Activated naive CD8-positive, alpha-beta T cell treated with anti-CD3 and anti-CD28 coated beads, Interleukin-2, amount 10 ng/mL, durations not matched to agents 7 days and 5 days (primary cell): ENCODE measurements at regions not wholly inside any gene's neighbourhood (a gene's known extent, or its start where the extent isn't known, plus 50 kb on each side); places are given as distances from the start of the nearest gene placed in this dataset.
"Not testable (repeated sequence)": the region's sequence is repeated elsewhere in the genome, so short reads cannot be mapped to it uniquely, and the experiment has no call there.

Experiments used
- ATAC-seq: fragments of 150-1000 bp; cut with Tn5 transposase; one replicate; pipeline ENCODE4 v1.10.0; 2021; ENCODE audit warnings: low read depth, moderate library complexity
- POLR2A ChIA-PET: fragments of 350-600 bp; sonication (Branson Sonifier 250); formaldehyde crosslinking; loops from one replicate; lab custom pipeline; 2021; ENCODE audit warnings: antibody characterized with exemption; lab: Charles Lee
- DNase-seq: peaks from one replicate; pipeline ENCODE4 v3.0.0; 2021
- H3K27ac Mint-ChIP-seq: one replicate; pipeline ENCODE4 v1.8.0; 2022; ENCODE audit warnings: mild to moderate bottlenecking, mixed read lengths
- H3K27me3 Mint-ChIP-seq: one replicate; pipeline ENCODE4 v1.8.0; 2022; ENCODE audit warnings: mild to moderate bottlenecking, moderate library complexity, mixed read lengths
- H3K36me3 Mint-ChIP-seq: one replicate; pipeline ENCODE4 v1.8.0; 2021; ENCODE audit warnings: mild to moderate bottlenecking, mixed read lengths
- H3K4me1 Mint-ChIP-seq: one replicate; pipeline ENCODE4 v1.8.0; 2021; ENCODE audit warnings: mixed read lengths
- H3K4me3 Mint-ChIP-seq: one replicate; pipeline ENCODE4 v1.8.0; 2022; ENCODE audit warnings: mild to moderate bottlenecking, moderate library complexity, mixed read lengths
- H3K9me3 Mint-ChIP-seq: one replicate; pipeline ENCODE4 v1.8.0; 2021; ENCODE audit warnings: mixed read lengths

DNA sequence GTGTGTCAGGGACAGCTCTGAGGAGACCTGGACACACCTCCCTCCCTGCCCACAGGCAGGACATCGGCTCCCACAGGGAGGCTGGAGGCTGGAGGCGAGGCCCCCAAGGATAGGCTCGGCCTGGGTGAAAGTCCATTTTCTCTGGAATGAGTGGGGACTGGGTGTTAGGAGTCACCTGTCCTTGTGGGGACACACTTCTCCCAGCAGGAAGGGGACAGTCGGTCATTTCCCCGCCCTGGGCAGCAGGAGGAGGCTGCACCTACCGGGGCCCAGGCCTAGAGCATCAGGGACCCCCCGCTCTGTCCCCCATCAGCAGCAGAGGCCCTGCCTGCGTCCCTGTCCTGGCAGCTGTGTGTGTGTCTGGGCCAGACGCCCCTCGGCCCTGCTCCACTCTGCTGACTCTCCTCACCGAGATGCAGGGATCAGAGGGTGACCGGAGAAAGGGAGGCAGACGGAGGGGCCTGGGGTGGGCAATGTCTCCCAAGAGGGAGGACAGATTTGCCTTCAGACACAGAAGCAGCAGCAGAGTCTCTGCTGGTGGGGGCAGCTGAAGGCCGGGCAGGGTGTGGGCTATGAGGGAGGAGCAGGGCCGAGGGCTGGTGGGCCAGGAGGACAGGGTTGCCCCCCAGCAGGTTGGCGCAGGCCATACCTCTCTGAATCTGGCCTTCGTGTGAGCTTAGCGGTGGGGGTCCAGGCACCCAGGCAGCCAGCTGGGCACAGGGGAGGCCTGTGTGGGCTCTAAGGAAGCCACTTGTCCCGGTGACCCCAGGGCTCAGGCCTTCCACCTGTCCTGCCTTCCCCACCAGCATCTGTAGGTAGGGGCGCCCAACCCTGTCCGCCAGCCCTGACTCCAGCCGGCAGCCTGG is 125.7 kb upstream of the NKX1-1 start:
- Mint-ChIP-seq H3K9me3 (no peaks in the 10 kb centered on the region), H3K36me3 (no peaks in the 10 kb centered on the region), H3K4me1 (no peaks in the 10 kb centered on the region), H3K27me3 (peaks cover 8% of the 10 kb centered on the region), H3K27ac (no peak overlapping the region), H3K4me3 (no peak overlapping the region)
- DNase-seq: no peak
- no peak for ATAC-seq
- POLR2A ChIA-PET: no interaction called here

DNA sequence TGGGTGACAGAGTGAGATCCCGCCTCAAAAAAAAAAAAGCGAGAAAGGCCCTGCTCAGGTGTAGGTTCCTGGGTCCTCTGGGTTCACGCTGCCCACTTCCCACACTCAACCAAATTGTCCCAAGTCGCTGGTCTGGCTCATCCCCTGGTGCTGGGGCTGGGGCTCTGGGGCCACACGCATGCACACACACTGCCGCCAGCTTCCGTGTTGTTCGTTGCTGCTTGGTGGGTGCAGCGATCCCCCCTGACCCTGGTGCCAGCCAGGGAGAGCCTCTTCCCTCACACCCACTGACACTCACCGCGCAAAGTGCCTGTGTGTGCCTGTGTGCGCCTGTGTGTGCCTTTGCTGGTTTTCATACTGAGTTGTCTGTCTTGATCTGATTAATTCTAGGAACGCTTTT is 124.1 kb upstream of the NKX1-1 start:
- Mint-ChIP-seq H3K9me3 (no peaks in the 10 kb centered on the region), H3K27me3 (peaks cover 9% of the 10 kb centered on the region), H3K27ac (no peak overlapping the region), H3K36me3 (no peaks in the 10 kb centered on the region), H3K4me1 (no peaks in the 10 kb centered on the region), H3K4me3 (no peak overlapping the region)
- POLR2A ChIA-PET: no interaction called here
- no peak for DNase-seq
- no peak for ATAC-seq

DNA sequence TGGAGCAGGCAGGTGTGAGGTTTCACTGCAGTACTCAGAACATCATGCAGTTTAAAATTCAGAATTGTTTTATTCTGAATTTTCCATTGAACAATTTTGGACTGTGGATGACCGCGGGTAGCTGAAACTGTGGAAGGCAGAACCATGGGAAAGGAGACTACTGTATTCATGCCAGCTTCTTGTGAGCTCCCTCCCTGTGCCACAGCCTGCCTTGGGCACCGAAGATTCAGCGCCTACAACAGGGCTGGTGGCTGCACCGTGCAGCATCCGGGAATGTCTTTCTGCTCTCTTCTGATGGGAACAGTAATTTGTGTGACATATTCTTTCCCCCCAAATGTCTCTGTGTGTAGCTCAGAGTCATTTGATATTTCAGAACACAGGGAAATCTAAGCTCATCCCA is 118.5 kb upstream of the NKX1-1 start:
- Mint-ChIP-seq H3K4me1 (no peaks in the 10 kb centered on the region), H3K27me3 (peaks cover 13% of the 10 kb centered on the region), H3K9me3 (no peaks in the 10 kb centered on the region), H3K36me3 (no peaks in the 10 kb centered on the region), H3K27ac (no peak overlapping the region), H3K4me3 (no peak overlapping the region)
- POLR2A ChIA-PET: no interaction called here
- ATAC-seq: no peak
- DNase-seq: no peak

DNA sequence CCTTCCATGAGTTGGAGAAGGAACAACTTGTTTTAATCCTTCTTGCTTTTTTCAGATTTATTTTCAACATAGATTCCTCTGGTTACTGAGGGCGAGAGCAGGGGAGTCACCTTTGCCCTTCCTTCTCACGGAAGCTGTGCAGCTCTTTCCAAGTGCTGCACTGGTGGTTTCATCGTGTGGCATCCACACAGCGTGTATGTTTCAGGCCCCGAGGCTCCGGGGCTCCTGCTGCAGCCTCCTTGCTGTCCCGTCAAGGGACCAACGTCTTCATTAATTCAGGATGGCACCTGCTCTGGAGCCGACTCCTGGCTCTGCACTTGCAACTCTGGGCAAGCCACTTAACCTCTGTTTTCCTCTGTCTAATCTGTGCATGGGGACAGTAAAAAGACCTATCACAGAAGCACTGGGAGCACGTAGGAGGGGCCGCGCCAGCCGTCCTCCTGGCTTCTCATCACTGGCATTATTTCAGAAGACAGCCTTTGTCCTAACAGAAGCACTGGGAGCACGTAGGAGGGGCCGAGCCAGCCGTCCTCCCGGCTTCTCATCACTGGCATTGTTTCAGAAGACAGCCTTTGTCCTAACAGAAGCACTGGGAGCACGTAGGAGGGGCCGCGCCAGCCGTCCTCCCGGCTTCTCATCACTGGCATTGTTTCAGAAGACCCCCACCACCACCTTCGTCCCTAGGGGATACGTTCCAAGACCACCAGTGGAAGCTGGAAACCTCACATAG is 117.8 kb upstream of the NKX1-1 start:
- no peak overlapping the region for H3K27ac Mint-ChIP-seq
- POLR2A ChIA-PET: no interaction called here
- no peaks in the 10 kb centered on the region for H3K36me3 Mint-ChIP-seq
- no peaks in the 10 kb centered on the region for H3K9me3 Mint-ChIP-seq
- H3K27me3 Mint-ChIP-seq: peaks cover 13% of the 10 kb centered on the region
- no peak overlapping the region for H3K4me3 Mint-ChIP-seq
- H3K4me1 Mint-ChIP-seq: no peaks in the 10 kb centered on the region
- no peak for DNase-seq
- no peak for ATAC-seq

DNA sequence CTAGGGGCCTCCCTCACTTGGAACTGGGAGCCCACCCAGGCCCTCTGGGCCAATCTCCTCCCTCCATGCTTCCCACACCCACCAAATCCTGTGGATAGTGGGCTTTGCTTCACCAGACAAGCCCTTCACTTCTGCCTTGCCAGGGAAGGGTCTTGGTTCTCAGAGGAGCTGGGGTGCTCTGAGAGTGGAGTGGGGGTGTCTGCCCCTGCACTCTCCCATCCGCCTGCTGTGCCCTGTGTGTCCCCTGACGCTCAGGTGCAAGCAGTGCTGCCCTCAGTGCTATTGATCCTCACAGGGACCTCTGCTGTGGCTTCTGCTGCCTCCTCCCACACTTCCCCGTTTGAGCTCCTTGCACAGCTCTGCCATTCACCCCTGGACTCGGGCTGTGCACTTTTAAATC is 117.3 kb upstream of the NKX1-1 start:
- Mint-ChIP-seq H3K27me3 (peaks cover 13% of the 10 kb centered on the region), H3K27ac (no peak overlapping the region), H3K9me3 (no peaks in the 10 kb centered on the region), H3K4me3 (no peak overlapping the region), H3K36me3 (no peaks in the 10 kb centered on the region), H3K4me1 (no peaks in the 10 kb centered on the region)
- no peak for ATAC-seq
- no peak for DNase-seq
- POLR2A ChIA-PET: interaction anchor here (0.6 kb wide), 1 partner anchor 39 kb away, joined by 3 read pairs; no protein-coding TSS in a partner anchor

DNA sequence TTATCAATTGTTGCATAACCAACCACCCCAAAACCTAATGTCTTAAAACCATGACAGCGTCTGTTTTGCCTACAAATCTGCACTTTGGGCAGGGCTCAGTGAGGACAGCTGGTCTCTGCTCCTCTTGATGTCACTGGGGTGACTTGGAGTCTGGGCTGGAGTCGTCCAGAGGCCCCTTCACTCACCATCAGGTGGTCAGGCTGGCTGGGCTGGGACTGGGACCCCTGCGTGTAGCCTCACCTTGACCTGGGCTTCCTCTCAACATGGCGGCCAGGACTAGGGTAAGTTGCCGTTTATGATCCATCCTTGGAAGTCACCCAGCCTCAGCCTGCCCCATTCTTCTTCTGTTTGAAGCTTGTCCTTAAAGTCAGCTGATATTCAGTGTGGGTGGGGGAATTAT is 116.8 kb upstream of the NKX1-1 start:
- no peaks in the 10 kb centered on the region for H3K9me3 Mint-ChIP-seq
- ATAC-seq (no peak), DNase-seq (no peak)
- H3K36me3 Mint-ChIP-seq: no peaks in the 10 kb centered on the region
- H3K4me3 Mint-ChIP-seq: no peak overlapping the region
- no peak overlapping the region for H3K27ac Mint-ChIP-seq
- peaks cover 13% of the 10 kb centered on the region for H3K27me3 Mint-ChIP-seq
- POLR2A ChIA-PET: interaction anchor here (0.6 kb wide), 1 partner anchor 40 kb away, joined by 3 read pairs; no protein-coding TSS in a partner anchor
- no peaks in the 10 kb centered on the region for H3K4me1 Mint-ChIP-seq

DNA sequence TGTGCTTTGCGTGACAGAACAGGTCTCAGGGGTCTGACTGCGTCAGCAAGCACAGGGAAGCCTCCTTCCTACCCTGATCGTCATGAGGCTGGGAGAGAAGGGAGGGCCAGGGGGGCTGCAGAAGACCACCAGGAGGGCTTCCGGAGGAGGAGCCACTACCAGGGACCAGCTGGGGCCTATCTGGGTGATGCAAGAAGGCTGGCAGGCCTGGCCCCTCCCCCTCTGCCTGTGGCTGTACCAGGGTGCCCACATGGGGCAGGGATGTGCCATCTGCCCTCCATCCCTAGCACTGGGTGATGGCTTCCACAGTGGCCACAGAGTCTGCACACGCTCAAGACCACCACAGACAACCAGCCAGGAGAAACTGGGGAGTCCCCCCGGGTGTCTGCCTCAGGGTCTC is 116.4 kb upstream of the NKX1-1 start:
- Mint-ChIP-seq H3K36me3 (no peaks in the 10 kb centered on the region), H3K27ac (no peak overlapping the region), H3K9me3 (no peaks in the 10 kb centered on the region), H3K27me3 (peaks cover 13% of the 10 kb centered on the region), H3K4me3 (no peak overlapping the region), H3K4me1 (no peaks in the 10 kb centered on the region)
- POLR2A ChIA-PET: no interaction called here
- no peak for ATAC-seq
- no peak for DNase-seq

DNA sequence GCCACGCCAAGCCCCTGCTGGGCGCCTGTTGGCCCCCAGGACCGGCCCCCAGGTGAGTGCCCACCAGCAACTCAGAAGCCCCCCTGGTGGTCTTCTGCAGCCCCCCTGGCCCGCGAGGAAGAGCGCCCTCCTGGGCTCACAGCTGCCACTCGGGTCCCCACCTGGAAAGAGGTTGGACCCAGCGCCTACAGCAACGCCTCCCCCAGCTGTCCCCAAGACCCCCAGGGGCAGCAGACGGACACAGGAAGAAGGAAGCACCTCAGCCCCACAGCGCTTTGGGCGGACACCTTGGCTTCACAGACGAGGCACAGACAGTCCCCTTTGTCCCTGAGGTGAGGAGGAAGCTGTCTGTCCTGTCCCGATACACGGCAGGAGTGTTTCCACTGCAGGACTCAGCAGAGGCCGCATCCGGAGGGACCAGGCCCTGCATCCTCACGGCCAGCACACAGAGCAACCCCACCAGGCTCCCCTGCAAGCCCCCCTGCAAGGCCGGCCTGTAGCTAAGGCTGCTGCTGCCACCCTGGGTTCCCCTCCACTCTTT is 115.6 kb upstream of the NKX1-1 start:
- Mint-ChIP-seq H3K9me3 (no peaks in the 10 kb centered on the region), H3K4me3 (no peak overlapping the region)
- DNase-seq: no peak

DNA sequence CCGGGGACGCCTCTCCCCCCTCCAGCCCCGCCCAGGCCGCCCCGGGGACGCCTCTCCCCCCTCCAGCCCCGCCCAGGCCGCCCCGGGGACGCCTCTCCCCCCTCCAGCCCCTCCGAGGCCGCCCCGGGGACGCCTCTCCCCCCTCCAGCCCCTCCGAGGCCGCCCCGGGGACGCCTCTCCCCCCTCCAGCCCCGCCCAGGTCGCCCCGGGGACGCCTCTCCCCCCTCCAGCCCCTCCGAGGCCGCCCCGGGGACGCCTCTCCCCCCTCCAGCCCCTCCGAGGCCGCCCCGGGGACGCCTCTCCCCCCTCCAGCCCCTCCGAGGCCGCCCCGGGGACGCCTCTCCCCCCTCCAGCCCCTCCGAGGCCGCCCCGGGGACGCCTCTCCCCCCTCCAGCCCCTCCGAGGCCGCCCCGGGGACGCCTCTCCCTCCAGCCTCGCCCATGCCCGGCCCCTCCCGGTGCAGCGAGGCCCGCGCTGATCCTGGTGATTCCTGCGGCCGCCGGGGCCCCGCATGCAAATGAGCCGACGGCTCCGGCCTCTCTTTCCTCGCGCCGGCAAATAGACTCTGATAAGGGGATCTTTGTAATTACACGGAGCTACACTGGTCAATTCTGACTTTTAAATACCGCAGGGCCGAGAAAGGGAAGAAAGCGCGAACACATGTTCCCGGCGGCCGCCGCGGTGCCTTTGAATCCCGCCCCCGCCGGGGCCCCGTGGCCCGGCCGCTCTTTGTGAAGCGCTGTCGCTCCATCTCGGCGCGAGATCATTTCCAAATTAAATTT is 114.7 kb upstream of the NKX1-1 start:
- DNase-seq, H3K27ac Mint-ChIP-seq, H3K4me1 Mint-ChIP-seq, H3K4me3 Mint-ChIP-seq, POLR2A ChIA-PET, H3K36me3 Mint-ChIP-seq, H3K9me3 Mint-ChIP-seq, H3K27me3 Mint-ChIP-seq, ATAC-seq: not testable (repeated sequence)

More for the DNA sequence above, 115.6 kb upstream of the NKX1-1 start:
- no peak for ATAC-seq
- Mint-ChIP-seq H3K4me1 (no peaks in the 10 kb centered on the region), H3K36me3 (no peaks in the 10 kb centered on the region), H3K27ac (no peak overlapping the region), H3K27me3 (peaks cover 8% of the 10 kb centered on the region)
- POLR2A ChIA-PET: no interaction called here

DNA sequence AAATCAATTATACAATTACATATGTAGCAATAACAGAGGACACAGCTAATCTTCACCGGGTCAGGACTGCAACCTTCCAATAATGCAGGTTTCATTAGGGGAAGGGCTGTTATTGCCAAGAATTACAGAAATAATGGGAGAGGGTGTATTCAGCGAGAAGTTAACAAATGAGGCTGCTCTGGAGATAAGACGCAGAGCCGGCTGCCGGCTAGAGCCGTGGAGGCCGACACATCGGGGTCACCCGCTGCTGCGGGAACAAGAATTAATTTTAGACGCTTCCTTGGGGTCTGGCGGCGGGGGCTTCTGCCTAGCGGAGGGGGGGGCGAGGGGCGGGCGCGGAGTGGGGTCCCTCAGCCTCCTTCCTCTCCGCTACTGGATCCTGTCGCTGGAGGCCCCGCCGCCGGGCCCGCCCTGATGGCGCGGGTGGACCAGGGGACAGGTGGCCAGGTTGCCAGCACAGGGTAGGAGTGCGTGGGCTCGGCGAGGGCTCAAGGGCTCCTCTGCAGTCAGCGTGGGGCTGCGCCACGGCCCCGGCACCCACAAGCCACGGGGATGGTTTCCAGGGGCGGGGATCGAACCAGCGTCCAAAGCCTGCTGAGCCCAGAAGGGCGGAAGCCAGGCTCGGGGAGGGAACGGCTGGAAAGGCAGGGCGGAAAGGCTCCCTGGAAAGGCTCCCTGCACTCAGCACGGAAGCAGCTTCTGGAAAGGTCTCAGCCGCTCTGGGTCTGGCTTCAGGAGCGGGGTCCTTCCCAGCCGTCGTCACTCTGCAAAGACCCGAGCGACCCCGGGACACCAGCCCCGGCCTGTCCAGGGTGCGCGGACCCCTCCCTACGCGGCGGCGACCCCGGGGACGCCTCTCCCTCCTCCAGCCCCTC is 113.8 kb upstream of the NKX1-1 start:
- Mint-ChIP-seq H3K27me3 (peaks cover 8% of the 10 kb centered on the region), H3K4me3 (no peak overlapping the region), H3K27ac (no peak overlapping the region), H3K4me1 (no peaks in the 10 kb centered on the region), H3K9me3 (no peaks in the 10 kb centered on the region), H3K36me3 (no peaks in the 10 kb centered on the region)
- POLR2A ChIA-PET: no interaction called here
- no peak for ATAC-seq
- DNase-seq: no peak

DNA sequence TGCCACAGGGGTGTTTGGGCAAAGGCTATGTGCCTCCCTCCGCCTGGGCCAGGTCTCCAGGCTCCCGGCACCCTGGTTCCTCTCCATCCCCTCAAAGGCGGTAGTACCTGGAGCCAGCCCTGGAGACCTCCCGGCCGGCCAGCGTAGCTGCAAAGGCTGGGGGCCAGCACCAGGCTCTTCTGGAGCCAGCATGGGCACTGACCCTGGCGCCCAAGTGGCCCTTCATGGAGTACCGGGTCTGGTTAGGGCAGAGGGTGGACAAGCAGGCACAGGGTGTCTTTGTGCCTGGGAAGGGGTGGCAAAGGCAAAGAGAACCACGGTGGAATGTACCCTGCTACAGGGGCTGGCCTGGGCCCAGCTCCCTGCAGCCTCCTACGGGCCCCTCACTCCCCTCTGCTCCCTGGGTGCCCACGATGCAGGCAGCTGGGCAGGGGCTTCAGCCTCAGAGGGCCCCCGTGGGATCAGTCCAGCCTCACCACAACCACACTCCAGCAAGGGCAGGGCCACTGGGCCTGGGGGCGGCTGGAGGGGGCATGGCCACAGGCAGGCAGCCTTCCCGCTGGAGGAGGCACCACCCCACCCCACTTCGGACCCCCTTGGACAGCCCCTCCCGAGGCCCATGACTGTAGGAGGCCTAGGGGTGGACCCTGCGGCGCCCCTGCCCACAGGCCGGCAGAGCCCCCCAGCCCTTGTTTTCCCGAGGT is 112.9 kb upstream of the NKX1-1 start:
- POLR2A ChIA-PET: no interaction called here
- H3K4me3 Mint-ChIP-seq: no peak overlapping the region
- H3K36me3 Mint-ChIP-seq: no peaks in the 10 kb centered on the region
- no peak for DNase-seq
- H3K9me3 Mint-ChIP-seq: no peaks in the 10 kb centered on the region
- no peak overlapping the region for H3K27ac Mint-ChIP-seq
- H3K4me1 Mint-ChIP-seq: no peaks in the 10 kb centered on the region
- ATAC-seq: no peak
- H3K27me3 Mint-ChIP-seq: peaks cover 8% of the 10 kb centered on the region
